Hematopoietic multipotent progenitor cell (in vitro differentiated cells): ENCODE measurements at regions not wholly inside any gene's neighbourhood (a gene's known extent, or its start where the extent isn't known, plus 50 kb on each side); places are given as distances from the start of the nearest gene placed in this dataset.

Experiments
- DNase-seq, 3 donors: peaks; one replicate each; pipeline ENCODE4 v3.0.0-alpha.2; 2011 to 2015; ENCODE audit warnings: low read depth in 2 of 3, low spot score in 2 of 3

DNA sequence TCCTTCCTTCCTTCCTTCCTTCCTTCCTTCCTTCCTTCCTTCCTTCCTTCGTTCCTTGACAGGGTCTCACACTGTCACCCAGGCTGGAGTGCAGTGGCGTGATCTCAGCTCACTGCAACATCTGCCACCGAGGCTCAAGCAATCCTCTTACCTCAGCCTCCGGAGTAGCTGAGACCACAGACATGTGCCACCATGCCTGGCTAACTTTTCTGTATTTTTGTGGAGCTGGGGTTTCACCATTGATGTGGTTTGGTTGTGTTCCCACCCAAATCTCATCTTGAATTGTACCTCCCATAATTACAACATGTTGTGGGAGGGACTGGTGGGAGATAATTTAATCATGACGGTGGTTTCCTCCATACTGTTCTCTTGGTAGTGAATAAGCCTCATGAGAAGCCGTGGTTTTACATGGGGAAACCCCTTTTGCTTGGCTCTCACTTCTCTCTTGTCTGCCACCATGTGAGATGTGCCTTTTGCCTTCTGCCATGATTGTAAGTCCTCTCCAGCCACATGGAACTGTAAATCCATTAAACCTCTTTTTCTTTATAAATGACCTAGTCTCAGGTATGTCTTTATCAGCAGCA, 90.3 kb upstream of the MPHOSPH6 start:
- no peak for DNase-seq

DNA sequence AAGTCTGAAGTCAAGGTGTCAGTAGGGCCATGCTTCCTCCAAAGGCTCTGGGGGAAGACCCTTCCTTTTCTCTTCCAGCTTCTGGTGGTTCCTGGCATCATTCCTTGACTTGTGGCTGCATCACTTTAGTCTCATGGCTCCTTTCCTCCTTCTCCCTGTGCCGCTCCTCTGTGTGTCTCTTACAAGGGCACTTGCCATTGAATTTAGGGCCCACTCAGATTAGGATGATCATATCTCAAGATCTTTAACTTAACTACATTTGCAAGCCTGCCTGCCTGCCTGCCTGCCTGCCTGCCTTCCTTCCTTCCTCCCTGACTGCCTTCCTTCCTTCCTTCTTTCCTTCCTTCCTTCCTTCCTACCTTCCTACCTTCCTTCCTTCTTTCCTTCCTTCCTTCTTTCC, 89.7 kb upstream of the MPHOSPH6 start:
- DNase-seq = no peak

GRCh38 chr16:82257990-82258389, 88.0 kb upstream of the MPHOSPH6 start:
- no peak for DNase-seq

DNA sequence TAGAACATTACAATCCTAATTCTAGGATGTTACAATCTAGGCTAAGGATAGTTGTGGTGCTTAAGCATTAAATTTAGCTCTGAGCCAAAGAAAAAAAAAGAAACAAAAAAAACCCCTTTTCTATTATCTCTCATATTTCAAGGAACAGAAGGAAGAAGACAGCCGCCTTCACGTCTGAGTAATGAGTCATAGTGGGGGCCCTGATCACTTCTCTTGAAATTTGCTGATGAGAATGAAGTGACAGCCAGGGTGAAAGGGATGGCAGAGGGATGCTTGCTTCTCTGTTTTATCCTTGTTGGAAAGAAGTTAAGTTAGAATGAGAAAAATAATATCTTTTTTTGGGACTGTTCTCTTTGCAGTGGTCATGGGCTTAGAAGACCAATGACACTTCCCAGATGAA, 82.6 kb upstream of the MPHOSPH6 start:
- DNase-seq = no peak

GRCh38 chr16:82248677-82249076, 78.7 kb upstream of the MPHOSPH6 start:
- DNase-seq = no peak

GRCh38 chr16:82248012-82248656, 78.1 kb upstream of the MPHOSPH6 start:
- no peak for DNase-seq

GRCh38 chr16:82242201-82242600, 72.2 kb upstream of the MPHOSPH6 start:
- no peak for DNase-seq

GRCh38 chr16:82241469-82242052, 71.5 kb upstream of the MPHOSPH6 start:
- no peak for DNase-seq

DNA sequence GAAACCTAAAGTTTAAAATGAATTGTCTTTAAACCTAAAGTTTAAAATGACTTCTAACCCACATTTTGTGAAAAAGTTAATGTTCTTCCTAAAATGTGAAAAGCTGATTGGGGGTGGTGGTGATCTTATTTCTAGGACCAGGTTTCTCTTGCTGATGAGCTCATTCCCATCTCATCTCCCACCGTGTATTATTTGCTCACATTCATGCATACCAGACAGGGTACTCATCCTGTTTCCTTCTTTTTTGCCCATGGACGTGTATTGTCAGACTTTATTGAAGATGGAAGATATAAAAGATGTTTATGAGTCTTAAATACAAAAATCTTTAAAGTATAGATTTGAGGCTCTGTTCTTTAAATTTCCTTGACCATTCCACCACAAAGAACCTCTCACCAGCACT, 70.1 kb upstream of the MPHOSPH6 start:
- DNase-seq = no peak

- DNase-seq = no peak
These were observed 66.9 kb upstream of the MPHOSPH6 start for GRCh38 chr16:82236875-82237274.

DNA sequence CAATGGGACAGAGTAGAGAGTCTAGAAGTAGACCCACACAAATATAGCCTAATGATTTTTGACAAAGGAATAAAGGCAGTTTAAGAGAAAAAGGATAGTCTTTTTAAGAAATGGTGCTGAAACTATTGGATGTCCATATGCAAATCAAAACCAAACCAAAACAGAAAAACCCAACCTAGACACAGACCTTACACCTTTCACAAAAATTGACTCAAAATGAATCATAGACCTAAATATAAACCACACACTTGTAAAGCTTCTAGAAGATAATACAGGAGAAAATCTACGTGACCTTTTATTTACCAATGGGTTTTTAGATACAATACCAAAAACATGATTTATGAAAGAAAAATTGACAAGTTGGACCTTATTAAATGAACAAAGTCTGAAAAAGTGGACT, 66.4 kb upstream of the MPHOSPH6 start:
- no peak for DNase-seq

GRCh38 chr16:82232806-82233205, 62.8 kb upstream of the MPHOSPH6 start:
- DNase-seq = no peak

DNA sequence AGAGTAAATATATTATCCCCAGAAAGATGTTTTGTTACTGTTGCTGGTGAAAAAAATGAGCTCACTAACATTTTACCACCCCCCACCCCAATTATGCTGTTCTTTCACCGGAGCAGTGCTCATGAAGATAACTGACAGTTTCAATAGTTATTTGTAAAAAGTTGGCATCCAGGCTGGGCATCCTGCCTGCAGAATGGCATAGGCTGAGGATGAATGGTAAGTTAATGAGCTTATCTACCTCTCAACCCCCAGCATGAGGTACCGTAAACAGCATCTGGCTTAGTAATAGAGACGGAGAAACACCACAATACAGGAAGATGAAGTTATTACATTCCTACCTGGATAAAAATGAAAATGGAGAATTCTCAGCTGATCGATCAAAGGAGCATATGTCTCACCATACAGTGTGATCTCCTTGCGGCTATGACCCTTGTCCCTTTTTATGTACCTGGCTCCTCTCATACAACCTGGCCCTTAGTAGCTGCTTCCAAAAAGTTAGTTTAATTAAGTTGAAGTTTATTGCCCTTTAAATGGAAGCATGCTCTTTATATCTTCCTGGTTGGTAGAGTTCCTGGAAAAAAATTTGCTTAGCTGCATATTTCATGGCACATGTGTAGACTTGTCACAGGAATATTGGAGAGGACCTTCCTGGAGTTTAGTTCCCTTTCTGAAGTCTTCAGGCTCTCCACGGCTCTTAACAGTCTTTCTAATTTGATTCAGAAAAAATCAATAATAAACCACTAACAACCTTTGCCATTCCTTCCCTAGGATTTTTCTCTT, 61.2 kb upstream of the MPHOSPH6 start:
- no peak for DNase-seq

GRCh38 chr16:82229800-82230619, 60.0 kb upstream of the MPHOSPH6 start:
- peak; percentile 17 to 58 (median 31) for DNase-seq

GRCh38 chr16:82226327-82226726, 56.3 kb upstream of the MPHOSPH6 start:
- DNase-seq = no peak

- no peak for DNase-seq
These were observed 54.8 kb upstream of the MPHOSPH6 start for GRCh38 chr16:82224821-82225220.

- DNase-seq = no peak
These were observed 50.5 kb upstream of the MPHOSPH6 start for GRCh38 chr16:82220541-82220940.
